Endodermal cell (in vitro differentiated cells): ENCODE measurements at regions not wholly inside any gene's neighbourhood (a gene's known extent, or its start where the extent isn't known, plus 50 kb on each side); places are given as distances from the start of the nearest gene placed in this dataset.

ENCODE experiments used
- DNase-seq: peaks from one replicate; pipeline ENCODE4 v3.0.0-alpha.2; 2017
- H3K27ac ChIP-seq: 2 replicates; pipeline ENCODE4 v1.5.1; 2013; ENCODE audit warnings: mild to moderate bottlenecking, low read depth, low read length, moderate library complexity
- H3K27me3 ChIP-seq: 2 replicates; pipeline ENCODE4 v1.6.1; 2013; ENCODE audit warnings: mild to moderate bottlenecking, low read length, moderate library complexity; ENCODE audit not compliant: insufficient read depth, control insufficient read depth, poor library complexity, severe bottlenecking
- H3K36me3 ChIP-seq: 2 replicates; pipeline ENCODE4 v1.7.0; 2013; ENCODE audit warnings: mild to moderate bottlenecking, low read length, moderate library complexity; ENCODE audit not compliant: control insufficient read depth, insufficient read depth
- H3K4me1 ChIP-seq: one replicate; pipeline ENCODE4 v1.7.0; 2013; ENCODE audit warnings: low read length; ENCODE audit not compliant: control insufficient read depth, insufficient read depth
- H3K4me3 ChIP-seq: 2 replicates; pipeline ENCODE4 v1.5.1; 2013; ENCODE audit warnings: mild to moderate bottlenecking, low read length, moderate library complexity
- H3K9ac ChIP-seq: 2 replicates; pipeline ENCODE4 v1.6.1; 2013; ENCODE audit warnings: mild to moderate bottlenecking, low read length, moderate library complexity; ENCODE audit not compliant: poor library complexity, severe bottlenecking; ENCODE audit errors: extremely low read depth
- H3K9me3 ChIP-seq: 2 replicates; pipeline ENCODE4 v1.6.1; 2013; ENCODE audit warnings: mild to moderate bottlenecking, low read length, moderate library complexity; ENCODE audit not compliant: control insufficient read depth
- H3K27ac Mint-ChIP-seq: 2 replicates; pipeline ENCODE4 v1.8.0; 2020; ENCODE audit warnings: mixed read lengths
- H3K27me3 Mint-ChIP-seq: 2 replicates; pipeline ENCODE4 v1.8.0; 2021; ENCODE audit warnings: mild to moderate bottlenecking, mixed read lengths; ENCODE audit not compliant: insufficient read depth
- H3K36me3 Mint-ChIP-seq: 2 replicates; pipeline ENCODE4 v1.8.0; 2020; ENCODE audit warnings: low read depth, mixed read lengths
- H3K4me1 Mint-ChIP-seq: 2 replicates; pipeline ENCODE4 v1.8.0; 2020; ENCODE audit warnings: mixed read lengths
- H3K4me3 Mint-ChIP-seq: 2 replicates; pipeline ENCODE4 v1.8.0; 2020; ENCODE audit warnings: mild to moderate bottlenecking, moderate library complexity, mixed read lengths
- H3K9me3 Mint-ChIP-seq: 2 replicates; pipeline ENCODE4 v1.8.0; 2020; ENCODE audit warnings: mild to moderate bottlenecking, mixed read lengths
- WGBS, 2 experiments: methylation state at CpG; one replicate each; pipeline versions ENCODE4 v1.1.5 to v1.1.7; 2013; ENCODE audit warnings: missing lambda C conversion rate in 2 of 2, mixed read lengths in 1 of 2; ENCODE audit not compliant: insufficient coverage in 1 of 2, insufficient read length in 1 of 2; 5-methylcytosine and 5-hydroxymethylcytosine counted together
- TF ChIP-seq, protein P1 (sequence below): fragments of 200-600 bp; sonication (generic); conservative IDR thresholded peaks from 2 replicates; pipeline ENCODE4 v1.5.0; 2021; ENCODE audit warnings: antibody characterized with exemption, mild to moderate bottlenecking

DNA sequence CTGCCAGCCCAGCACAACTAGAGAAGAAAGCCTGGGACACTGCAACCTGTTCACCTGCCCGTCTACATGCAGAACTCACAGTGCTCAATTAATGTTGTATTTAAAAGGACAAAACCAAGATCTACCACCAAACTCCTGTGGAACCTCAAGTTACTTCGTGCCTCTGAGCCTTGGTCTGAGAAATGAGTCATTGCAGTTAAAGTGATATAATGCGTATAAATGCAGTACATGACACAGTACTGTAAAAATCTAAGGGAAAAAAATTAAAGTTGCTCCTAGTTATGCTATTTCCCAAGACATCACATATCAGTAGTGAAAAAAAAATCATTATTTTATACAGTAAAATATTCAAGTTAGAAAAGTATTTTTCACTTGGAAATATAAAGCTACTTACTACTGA is 138.9 kb downstream of the ZIC4 start:
- Histone ChIP-seq H3K9ac (no peak overlapping the region), H3K27me3 (no peaks in the 10 kb centered on the region), H3K36me3 (no peaks in the 10 kb centered on the region), H3K4me3 (no peak overlapping the region), H3K27ac (no peak overlapping the region), H3K9me3 (no peaks in the 10 kb centered on the region), H3K4me1 (no peaks in the 10 kb centered on the region)
- no peak overlapping the region for H3K4me3 Mint-ChIP-seq
- no peaks in the 10 kb centered on the region for H3K36me3 Mint-ChIP-seq
- TF ChIP-seq, protein P1, sequence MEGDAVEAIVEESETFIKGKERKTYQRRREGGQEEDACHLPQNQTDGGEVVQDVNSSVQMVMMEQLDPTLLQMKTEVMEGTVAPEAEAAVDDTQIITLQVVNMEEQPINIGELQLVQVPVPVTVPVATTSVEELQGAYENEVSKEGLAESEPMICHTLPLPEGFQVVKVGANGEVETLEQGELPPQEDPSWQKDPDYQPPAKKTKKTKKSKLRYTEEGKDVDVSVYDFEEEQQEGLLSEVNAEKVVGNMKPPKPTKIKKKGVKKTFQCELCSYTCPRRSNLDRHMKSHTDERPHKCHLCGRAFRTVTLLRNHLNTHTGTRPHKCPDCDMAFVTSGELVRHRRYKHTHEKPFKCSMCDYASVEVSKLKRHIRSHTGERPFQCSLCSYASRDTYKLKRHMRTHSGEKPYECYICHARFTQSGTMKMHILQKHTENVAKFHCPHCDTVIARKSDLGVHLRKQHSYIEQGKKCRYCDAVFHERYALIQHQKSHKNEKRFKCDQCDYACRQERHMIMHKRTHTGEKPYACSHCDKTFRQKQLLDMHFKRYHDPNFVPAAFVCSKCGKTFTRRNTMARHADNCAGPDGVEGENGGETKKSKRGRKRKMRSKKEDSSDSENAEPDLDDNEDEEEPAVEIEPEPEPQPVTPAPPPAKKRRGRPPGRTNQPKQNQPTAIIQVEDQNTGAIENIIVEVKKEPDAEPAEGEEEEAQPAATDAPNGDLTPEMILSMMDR: no peak
- no peak for DNase-seq
- H3K27me3 Mint-ChIP-seq: no peaks in the 10 kb centered on the region
- no peaks in the 10 kb centered on the region for H3K9me3 Mint-ChIP-seq
- H3K27ac Mint-ChIP-seq: no peak overlapping the region
- H3K4me1 Mint-ChIP-seq: no peaks in the 10 kb centered on the region
- WGBS, 2 experiments: 80% methylated on average over 3 of the region's 3 CpGs; no CpG with 5 or more reads in 1 of the 2 experiments

DNA sequence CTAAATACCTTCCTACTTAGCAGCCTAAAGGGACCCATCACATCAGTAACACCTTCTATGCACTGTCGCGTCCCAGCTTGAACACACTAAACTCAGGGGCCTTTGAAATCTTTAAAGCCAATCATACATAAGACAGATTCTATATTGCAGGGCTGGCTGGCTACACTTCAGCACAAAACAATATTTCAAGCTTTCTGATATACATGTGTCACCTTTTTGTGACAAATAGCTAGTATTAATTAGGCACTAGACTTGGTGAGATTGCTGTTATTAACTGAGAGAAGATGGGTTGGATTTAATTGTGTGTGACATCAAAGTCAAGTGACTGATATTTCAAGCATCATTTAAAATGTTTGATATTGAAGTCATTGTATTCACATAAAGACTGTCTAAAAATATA is 148.4 kb downstream of the ZIC4 start:
- no peak overlapping the region for H3K9ac ChIP-seq
- Mint-ChIP-seq H3K27ac (no peak overlapping the region), H3K4me1 (no peaks in the 10 kb centered on the region), H3K9me3 (no peaks in the 10 kb centered on the region), H3K36me3 (no peaks in the 10 kb centered on the region), H3K4me3 (no peak overlapping the region), H3K27me3 (no peaks in the 10 kb centered on the region)
- no peak for DNase-seq
- TF ChIP-seq, protein P1: no peak
- no peaks in the 10 kb centered on the region for H3K9me3 ChIP-seq
- WGBS, 2 experiments: 75 to 89% methylated on average over 2 of the region's 2 CpGs
- no peak overlapping the region for H3K27ac ChIP-seq
- H3K27me3 ChIP-seq: no peaks in the 10 kb centered on the region
- H3K36me3 ChIP-seq: no peaks in the 10 kb centered on the region
- no peaks in the 10 kb centered on the region for H3K4me1 ChIP-seq
- no peak overlapping the region for H3K4me3 ChIP-seq

DNA sequence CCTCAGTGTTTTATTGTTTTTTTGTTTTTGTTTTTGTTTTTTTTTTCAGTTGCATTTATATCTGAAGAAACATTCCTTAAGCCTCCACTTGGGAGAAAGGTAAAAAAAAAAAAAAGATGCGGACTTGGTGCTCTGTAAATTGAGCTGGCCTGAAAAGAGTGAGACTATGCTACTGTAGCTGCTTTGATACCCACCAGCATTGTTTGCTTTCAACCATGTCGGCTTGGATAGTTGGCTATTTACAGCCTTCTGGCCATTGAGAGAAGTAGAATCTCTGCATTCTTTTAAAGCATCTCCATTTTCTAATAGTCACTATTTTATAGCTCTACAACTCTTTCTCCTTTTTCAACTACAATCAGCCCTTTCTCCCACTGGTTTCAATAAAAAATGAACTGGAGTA is 149.6 kb downstream of the ZIC4 start:
- H3K27ac Mint-ChIP-seq: no peak overlapping the region
- Histone ChIP-seq H3K27me3 (no peaks in the 10 kb centered on the region), H3K4me1 (no peaks in the 10 kb centered on the region), H3K9me3 (no peaks in the 10 kb centered on the region), H3K4me3 (no peak overlapping the region), H3K27ac (no peak overlapping the region), H3K9ac (no peak overlapping the region), H3K36me3 (no peaks in the 10 kb centered on the region)
- DNase-seq: no peak
- H3K9me3 Mint-ChIP-seq: no peaks in the 10 kb centered on the region
- H3K36me3 Mint-ChIP-seq: no peaks in the 10 kb centered on the region
- H3K4me3 Mint-ChIP-seq: no peak overlapping the region
- no peaks in the 10 kb centered on the region for H3K27me3 Mint-ChIP-seq
- TF ChIP-seq, protein P1: no peak
- no peaks in the 10 kb centered on the region for H3K4me1 Mint-ChIP-seq
- WGBS, 2 experiments: 64 to 79% methylated on average over 1 to 2 of the region's 2 CpGs
